GM19455 (cell line): ENCODE measurements at regions not wholly inside any gene's neighbourhood (a gene's known extent, or its start where the extent isn't known, plus 50 kb on each side); places are given as distances from the start of the nearest gene placed in this dataset.
"Not testable (repeated sequence)": the region's sequence is repeated elsewhere in the genome, so short reads cannot be mapped to it uniquely, and the experiment has no call there.

Experiments
- ATAC-seq: cut with Tn5 transposase; IDR thresholded peaks from one replicate; pipeline ENCODE4 v1.9.1; 2021; ENCODE audit not compliant: unreplicated experiment

DNA sequence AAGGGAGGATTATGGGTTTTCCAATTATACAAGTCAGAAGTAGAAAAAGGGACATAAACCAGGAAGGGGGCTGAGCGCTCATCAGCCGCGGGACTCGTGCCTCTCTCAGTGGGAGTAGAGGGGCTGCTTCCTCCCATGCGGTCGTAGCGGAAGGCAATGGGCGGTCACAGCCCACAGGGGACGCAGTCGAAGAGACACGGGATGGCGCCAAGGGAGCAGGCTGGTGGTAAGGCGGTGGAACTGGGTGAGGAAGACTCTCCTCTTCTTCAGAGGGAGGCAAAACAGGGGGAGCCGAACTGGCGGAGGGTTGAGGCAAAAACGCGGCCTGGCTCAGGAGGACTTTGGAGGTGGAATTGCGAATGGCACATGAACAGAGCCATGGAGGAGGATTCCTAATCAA lies 677.7 kb downstream of the TMEM121 start:
- ATAC-seq = no peak

GRCh38 chr14:106207316-106207715 lies 680.9 kb downstream of the TMEM121 start:
- ATAC-seq = no peak

DNA sequence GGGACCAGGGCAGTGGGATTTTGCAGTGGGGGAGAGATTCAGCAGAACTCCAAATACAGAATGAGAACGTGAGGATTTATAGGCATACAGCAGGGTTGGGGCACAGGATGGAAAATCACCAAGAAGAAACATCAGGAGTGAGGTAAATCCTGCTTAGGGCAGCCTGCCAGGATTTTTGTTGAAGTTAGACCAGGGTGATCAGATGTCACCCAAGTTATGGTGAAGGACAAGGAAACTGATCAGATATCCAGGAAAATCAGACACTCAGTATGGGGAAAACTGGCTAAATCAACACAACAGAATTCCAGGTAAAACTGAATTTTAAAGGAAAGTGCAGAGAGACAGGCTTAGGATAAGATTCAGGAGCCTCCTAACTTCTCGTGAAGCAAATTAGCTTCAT lies 682.4 kb downstream of the TMEM121 start:
- ATAC-seq = no peak

DNA sequence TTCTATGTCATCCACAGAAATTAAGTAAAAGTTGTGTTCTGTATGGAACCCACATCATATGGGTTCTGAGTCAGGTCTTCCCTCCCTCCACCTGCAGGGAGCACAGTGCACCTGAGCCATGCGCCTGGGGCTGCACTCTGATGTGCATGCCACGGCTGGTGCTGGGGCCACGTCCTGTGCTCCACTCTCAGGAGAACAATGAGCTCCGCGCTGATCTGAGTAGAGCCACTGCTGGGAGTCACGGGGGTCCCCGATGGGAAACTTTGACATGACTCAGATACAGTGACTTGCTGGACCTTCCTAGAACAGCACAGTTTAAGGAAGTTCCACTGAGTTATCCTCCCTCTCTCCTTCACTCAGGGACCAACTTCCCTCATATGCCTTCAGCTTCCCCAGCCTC lies 683.4 kb downstream of the TMEM121 start:
- ATAC-seq = no peak

DNA sequence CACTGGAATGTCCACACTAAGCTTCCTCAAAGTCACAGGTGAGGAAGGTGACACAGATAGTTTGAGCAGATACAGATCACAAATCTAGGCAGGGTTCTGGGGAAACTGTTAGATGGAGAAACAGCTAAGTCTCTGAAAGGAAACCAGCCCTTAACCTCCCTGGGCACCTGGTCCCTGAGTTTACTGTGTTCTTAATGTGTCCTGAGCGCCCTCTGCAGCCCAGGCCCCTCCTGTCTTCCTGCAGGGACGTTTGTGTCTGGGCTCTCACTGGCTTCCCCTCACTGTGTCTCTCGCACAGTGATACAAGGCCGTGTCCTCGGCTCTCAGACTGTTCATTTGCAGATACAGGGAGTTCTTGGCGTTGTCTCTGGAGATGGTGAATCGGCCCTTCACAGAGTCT lies 684.3 kb downstream of the TMEM121 start:
- no peak for ATAC-seq

- ATAC-seq = no peak
Observed at GRCh38 chr14:106211334-106211900, 685.0 kb downstream of the TMEM121 start.

- ATAC-seq = no peak
Observed at GRCh38 chr14:106215229-106215628, 688.8 kb downstream of the TMEM121 start.

GRCh38 chr14:106216679-106217078 lies 690.3 kb downstream of the TMEM121 start:
- no peak for ATAC-seq

GRCh38 chr14:106218174-106218573 lies 691.8 kb downstream of the TMEM121 start:
- ATAC-seq = no peak

DNA sequence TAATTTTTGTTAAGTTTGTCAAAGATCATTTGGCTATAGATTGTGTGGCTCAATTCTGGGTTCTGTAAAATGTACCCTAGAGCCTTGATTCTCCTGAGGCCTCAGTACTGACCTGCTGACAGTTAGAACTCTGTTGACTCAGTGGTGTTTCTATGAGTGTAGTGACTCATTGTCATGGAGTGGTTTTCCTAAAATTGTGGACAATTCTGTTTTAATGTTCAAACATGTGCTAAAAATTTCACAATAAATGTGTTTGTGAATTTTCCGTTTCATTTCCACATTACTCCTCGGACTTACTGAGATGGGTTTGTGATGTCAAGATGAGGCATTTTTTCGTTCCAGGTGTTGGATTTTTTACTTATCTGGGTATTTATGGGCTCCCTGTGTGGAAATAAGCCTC lies 695.9 kb downstream of the TMEM121 start:
- ATAC-seq = no peak

- ATAC-seq = no peak
Observed at GRCh38 chr14:106222731-106223130, 696.3 kb downstream of the TMEM121 start.

GRCh38 chr14:106227793-106228192 lies 701.4 kb downstream of the TMEM121 start:
- ATAC-seq = no peak

DNA sequence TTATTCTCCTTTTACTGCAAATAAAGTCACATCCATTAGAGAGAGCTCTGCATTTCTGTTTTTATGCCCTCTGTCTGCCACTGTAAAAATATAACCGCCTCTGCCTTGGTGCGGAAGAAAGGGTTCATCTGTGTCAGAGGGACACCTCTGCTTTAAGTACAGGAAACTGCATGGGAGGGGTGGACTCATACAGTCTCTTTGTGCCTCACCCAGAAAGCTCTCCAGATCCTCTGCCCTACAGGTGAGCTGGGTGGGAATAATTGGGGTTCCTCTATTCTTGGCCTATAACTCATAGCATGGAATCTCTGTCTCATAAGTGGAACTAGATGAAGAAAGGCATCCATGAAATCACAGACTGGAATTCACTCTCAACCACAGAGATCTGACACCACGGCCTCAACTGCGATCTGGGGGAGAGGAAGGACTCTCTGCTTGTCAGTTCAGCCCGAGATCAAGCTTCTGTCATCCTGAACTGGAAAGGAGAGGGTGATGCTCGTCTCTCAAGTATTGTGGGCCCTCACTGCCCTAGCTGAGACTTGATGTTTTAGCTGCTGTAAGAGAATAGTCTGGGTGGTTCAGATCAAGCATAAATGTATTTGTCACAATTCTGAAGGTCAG lies 702.3 kb downstream of the TMEM121 start:
- ATAC-seq = no peak

GRCh38 chr14:106230071-106230470 lies 703.7 kb downstream of the TMEM121 start:
- ATAC-seq = no peak

- not testable (repeated sequence) for ATAC-seq
Observed at GRCh38 chr14:106233191-106233590, 706.8 kb downstream of the TMEM121 start.

DNA sequence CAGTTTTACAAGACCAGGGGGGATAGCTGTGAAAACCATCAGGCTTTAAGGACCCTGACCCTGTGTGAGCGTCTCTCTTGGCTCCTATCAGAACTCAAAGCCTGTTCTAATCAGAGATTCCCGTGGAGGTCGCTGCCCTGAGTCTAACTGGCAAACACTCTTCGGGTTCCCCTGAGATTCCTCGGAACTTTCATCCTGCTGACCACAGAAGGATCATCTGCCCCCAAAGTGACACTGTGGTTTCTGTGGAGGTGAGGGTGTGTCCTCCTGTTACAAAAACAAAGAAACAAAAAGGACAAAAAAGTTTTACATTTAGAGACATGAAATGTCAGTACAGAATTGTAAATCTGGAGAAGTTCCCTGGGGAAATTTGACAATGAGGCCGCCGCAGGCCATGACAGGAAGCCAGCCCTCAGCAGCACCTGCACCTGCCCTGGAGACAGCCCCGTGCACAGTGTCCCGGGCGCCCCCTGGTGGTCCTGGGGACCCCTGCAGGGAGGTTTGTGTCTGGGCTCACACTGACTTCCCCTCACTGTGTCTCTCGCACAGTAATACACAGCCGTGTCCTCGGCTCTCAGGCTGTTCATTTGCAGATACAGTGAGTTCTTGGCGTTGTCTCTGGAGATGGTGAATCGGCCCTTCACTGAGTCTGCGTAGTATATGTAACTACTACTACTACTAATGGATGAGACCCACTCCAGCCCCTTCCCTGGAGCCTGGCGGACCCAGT lies 708.3 kb downstream of the TMEM121 start:
- not testable (repeated sequence) for ATAC-seq

DNA sequence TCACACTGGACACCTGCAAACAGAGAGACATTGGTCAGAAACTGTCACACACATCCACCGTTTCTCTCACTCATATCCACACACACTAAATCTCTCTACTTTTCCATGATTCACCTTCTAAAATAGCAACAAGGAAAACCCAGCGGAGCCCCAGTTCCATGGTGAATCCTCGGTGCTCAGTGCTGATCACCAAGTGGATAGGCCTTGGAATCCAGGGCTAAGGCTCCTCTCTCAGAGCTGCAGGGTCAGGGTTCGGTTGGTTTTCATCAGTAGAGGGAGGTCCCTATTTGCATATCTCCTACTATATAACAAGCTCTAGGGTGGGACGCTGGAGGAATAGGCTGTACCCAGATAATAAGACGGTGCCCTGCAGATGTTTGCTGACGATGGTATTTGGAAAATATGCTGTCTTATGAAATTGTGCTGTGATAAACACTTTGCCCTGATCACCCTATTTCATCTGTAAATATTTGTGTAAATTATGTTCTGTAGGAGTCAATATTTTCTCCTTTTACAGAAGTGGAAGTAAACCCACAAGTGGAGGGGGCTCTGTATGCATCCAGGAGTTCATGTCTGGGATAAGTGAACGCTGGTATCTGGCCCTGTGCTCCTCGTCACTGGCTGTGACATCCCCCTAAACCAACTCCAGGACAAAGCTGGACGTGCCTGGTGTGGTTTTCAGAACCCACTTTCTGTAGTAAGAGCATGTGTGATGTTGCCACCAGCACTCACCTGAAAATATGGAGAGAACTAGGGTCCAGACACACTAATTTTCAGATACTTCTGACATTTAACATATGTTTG lies 709.2 kb downstream of the TMEM121 start:
- no peak for ATAC-seq

DNA sequence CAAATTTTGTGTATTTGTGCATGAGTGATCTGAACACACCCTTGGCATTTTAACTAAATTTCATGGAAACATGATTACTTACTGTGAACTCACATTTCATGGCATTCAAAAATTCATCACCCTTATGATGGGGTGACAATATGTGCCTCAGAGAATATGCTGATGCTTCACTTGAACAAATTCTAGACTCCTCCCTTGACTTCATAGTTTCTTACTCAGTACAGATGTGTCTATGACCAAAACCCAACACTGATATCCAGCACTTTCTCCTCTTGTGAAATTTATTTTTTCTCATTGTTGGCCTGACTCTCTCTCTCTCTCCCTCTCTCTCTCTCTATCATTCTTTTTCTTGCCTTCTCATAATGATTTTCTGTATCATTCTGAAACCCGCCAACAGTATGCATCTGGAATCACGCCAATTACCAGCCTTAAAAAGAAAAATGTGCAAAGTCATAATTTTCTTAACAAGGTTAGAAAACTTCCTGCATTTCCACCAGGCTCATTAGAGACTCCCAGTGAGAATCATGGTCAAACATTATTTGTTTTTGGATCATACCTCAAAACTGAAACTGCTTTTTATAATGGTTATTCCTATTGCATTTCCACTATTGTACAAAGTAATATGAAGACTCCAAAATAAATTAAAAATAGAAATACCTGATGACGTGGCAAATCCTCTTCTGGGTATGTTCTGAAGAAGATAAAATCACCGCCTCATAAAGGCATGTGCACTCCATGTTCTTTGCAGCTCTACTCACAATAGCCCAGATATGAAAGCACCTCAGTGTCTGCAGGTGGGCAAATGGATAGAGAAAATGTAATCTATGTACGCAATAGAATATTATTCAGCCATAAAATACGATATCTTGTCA lies 722.2 kb downstream of the TMEM121 start:
- ATAC-seq = no peak

GRCh38 chr14:106253995-106254394 lies 727.6 kb downstream of the TMEM121 start:
- not testable (repeated sequence) for ATAC-seq

GRCh38 chr14:106257569-106257994 lies 731.2 kb downstream of the TMEM121 start:
- ATAC-seq = not testable (repeated sequence)
